IMR-90 (cell line): ENCODE measurements at regions not wholly inside any gene's neighbourhood (a gene's known extent, or its start where the extent isn't known, plus 50 kb on each side); places are given as distances from the start of the nearest gene placed in this dataset.

ENCODE experiments used
- CHD1 ChIP-seq: IDR thresholded peaks from 2 replicates; pipeline ENCODE4 v1.6.1; 2012; ENCODE audit warnings: low read depth, low read length, improper control_type of control experiment
- FOS ChIP-seq: fragments of 150-350 bp; IDR thresholded peaks from 2 replicates; pipeline ENCODE4 v1.6.1; 2016; ENCODE audit warnings: low read depth, low read length
- MAFK ChIP-seq: IDR thresholded peaks from 2 replicates; pipeline ENCODE4 v1.6.1; 2012; ENCODE audit warnings: low read depth, low read length, improper control_type of control experiment
- MAZ ChIP-seq: IDR thresholded peaks from 2 replicates; pipeline ENCODE4 v1.6.1; 2012; ENCODE audit warnings: low read depth, mild to moderate bottlenecking, low read length, improper control_type of control experiment, moderate library complexity, borderline replicate concordance
- MXI1 ChIP-seq: IDR thresholded peaks from 2 replicates; pipeline ENCODE4 v1.6.1; 2012; ENCODE audit warnings: low read depth, mild to moderate bottlenecking, low read length, moderate library complexity, borderline replicate concordance
- NFE2L2 ChIP-seq: fragments of 150-350 bp; IDR thresholded peaks from 2 replicates; pipeline ENCODE4 v1.6.1; 2016; ENCODE audit warnings: low read depth, mild to moderate bottlenecking, low read length
- POLR2A ChIP-seq: IDR thresholded peaks from 2 replicates; pipeline ENCODE4 v1.6.1; 2012; ENCODE audit warnings: mild to moderate bottlenecking, low read depth, low read length
- RAD21 ChIP-seq: IDR thresholded peaks from 2 replicates; pipeline ENCODE4 v1.6.1; 2012; ENCODE audit warnings: low read length, improper control_type of control experiment
- RFX5 ChIP-seq: IDR thresholded peaks from 2 replicates; pipeline ENCODE4 v1.8.0; 2012; ENCODE audit warnings: low read depth, mild to moderate bottlenecking, low read length, moderate library complexity
- USF2 ChIP-seq: fragments of 150-350 bp; IDR thresholded peaks from 2 replicates; pipeline ENCODE4 v1.6.1; 2017; ENCODE audit warnings: mild to moderate bottlenecking, antibody characterized with exemption, low read length, low read depth
- TF ChIP-seq, protein P1 (sequence below): conservative IDR thresholded peaks from 2 replicates; pipeline ENCODE4 v1.5.1; 2012; ENCODE audit warnings: mild to moderate bottlenecking, low read depth, low read length, improper control_type of control experiment
- TF ChIP-seq, protein P2 (sequence below): fragments of 150-350 bp; IDR thresholded peaks from 2 replicates; pipeline ENCODE4 v1.6.1; 2016; ENCODE audit warnings: low read depth, mild to moderate bottlenecking, low read length, moderate library complexity, borderline replicate concordance

- TF ChIP-seq, protein P1, sequence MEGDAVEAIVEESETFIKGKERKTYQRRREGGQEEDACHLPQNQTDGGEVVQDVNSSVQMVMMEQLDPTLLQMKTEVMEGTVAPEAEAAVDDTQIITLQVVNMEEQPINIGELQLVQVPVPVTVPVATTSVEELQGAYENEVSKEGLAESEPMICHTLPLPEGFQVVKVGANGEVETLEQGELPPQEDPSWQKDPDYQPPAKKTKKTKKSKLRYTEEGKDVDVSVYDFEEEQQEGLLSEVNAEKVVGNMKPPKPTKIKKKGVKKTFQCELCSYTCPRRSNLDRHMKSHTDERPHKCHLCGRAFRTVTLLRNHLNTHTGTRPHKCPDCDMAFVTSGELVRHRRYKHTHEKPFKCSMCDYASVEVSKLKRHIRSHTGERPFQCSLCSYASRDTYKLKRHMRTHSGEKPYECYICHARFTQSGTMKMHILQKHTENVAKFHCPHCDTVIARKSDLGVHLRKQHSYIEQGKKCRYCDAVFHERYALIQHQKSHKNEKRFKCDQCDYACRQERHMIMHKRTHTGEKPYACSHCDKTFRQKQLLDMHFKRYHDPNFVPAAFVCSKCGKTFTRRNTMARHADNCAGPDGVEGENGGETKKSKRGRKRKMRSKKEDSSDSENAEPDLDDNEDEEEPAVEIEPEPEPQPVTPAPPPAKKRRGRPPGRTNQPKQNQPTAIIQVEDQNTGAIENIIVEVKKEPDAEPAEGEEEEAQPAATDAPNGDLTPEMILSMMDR: no peak
- TF ChIP-seq POLR2A: no peak
- TF ChIP-seq MAFK: no peak
- TF ChIP-seq RAD21: no peak
- TF ChIP-seq USF2: no peak
- TF ChIP-seq MAZ: no peak
- no peak for TF ChIP-seq FOS
- TF ChIP-seq CHD1: no peak
- TF ChIP-seq, protein P2, sequence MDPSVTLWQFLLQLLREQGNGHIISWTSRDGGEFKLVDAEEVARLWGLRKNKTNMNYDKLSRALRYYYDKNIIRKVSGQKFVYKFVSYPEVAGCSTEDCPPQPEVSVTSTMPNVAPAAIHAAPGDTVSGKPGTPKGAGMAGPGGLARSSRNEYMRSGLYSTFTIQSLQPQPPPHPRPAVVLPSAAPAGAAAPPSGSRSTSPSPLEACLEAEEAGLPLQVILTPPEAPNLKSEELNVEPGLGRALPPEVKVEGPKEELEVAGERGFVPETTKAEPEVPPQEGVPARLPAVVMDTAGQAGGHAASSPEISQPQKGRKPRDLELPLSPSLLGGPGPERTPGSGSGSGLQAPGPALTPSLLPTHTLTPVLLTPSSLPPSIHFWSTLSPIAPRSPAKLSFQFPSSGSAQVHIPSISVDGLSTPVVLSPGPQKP: no peak
- no peak for TF ChIP-seq MXI1
- no peak for TF ChIP-seq RFX5
- TF ChIP-seq NFE2L2: no peak
These were observed 125.3 kb upstream of the MAOA start for GRCh38 chrX:43530837-43531236.
